SIG-M5 treated with dmso at 0.1 percent for 504 hours (cell line): ENCODE measurements at regions not wholly inside any gene's neighbourhood (a gene's known extent, or its start where the extent isn't known, plus 50 kb on each side); places are given as distances from the start of the nearest gene placed in this dataset.

Experiments
- DNase-seq: peaks from one replicate; lab custom pipeline; 2025; ENCODE audit not compliant: unreplicated experiment; lab: John Stamatoyannopoulos, UW

DNA sequence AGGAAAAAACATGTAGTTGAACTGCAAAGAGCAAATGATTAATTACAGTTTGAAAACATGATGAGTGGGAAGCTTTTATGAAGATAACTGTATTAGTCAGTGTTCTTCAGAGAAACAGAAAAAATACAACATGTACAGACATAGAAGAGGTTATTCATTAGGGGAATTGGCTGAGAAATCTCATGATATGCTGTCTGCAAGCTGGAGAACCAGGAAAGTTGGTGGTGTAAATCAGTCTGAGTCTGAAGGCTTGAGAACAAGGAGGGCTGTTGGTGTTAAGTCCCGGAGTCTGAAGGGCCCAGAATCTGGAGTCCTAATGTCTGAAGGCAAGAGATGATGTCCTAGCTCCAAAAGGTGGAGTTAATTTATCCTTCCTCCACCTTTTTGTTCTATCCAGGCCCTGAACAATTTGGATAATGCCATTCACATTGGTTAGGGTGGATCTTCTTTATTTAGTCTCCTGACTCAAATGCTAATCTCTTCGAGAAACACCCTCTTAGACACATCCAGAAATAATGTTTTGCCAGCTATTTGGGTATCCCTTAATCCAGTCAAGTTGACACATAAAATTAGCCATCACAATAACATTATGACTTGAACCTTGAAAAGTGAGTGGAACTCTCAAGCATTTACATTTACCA, 672.9 kb upstream of the PTBP2 start:
- no peak for DNase-seq

DNA sequence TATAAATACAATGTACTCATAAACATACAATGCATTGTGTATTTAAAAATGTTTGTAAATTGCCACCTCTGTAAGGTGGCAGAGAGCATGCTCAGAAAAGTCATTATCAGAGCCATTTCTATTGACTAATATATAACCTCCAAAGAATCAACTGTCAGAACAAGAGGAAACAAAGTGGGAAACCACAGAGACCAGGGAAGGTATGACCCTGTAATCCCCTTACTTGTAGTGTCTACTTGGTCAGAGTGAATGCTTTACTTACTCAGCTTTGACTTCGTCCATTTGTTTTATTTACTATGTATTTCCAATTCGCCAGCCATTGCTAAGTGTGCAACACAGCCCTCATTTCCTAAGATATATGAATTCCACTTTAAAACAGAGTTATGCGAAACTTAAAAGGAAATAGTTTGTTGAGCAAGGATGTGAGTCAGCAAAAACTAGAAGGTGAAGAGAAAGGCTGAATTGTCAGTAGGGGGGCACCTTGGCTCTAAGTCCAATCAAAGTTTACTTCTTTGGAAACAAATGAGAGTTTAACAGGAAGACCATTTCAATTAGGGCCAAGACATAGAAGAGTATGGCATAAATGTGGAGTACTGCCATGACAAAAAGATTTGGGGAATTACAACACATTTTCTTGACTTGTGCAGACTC, 671.7 kb upstream of the PTBP2 start:
- no peak for DNase-seq

DNA sequence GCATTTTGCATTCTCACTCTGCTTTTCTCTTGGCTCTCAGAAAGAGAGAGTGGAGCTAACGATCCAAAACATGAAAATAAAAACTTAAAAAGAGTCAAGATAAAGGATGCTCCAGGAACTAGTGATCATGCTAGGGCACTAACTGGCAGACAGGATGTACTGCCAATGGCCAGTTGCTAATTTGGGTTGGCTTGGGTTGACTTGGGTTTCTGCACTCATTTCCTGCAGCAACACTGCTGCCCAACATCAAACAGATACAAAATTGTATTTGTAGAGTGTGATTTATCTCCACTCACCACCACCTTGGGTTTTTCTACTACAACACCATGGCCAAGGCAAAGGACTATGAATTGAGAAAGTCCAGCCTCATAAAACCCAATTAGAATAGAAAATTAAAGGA, 662.3 kb upstream of the PTBP2 start:
- DNase-seq, result no peak

DNA sequence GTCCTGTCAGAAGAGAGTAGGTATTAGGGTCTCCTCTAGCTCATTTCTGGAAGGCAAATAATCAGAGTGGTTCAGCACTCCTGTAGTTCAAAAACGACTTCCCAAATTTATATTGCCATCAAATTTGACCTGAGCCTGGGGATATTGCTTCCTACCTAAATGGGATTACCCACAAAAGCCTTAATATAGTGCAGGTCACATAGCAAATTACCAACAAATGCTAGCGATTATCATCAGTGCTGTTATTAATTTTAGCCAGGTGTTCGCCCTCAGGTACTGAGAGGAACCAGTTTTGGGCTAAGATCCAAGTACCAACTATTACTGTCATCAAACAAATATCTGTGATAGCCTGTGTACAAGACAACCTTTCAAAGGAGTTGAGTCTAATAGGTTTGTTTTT, 661.8 kb upstream of the PTBP2 start:
- DNase-seq, result no peak

DNA sequence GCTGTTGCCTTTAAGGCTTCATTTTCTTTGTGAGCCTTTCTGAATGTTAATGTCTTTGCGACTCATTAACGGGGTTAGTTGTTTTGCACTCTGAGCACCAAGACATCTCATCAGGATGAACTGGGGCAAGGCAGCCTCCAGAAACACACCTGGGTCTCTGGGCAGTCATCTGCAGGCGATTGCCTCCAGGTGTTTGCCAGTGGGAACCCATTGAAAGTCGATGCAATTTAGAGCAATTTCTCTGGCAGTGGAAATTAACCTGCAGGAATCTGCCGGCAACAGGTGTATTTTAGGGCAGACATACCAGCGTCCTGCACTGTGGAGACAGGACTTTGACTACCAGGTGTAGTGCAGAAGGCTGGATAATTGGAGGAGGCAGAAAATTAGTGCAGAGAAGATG, 661.0 kb upstream of the PTBP2 start:
- DNase-seq, result no peak

DNA sequence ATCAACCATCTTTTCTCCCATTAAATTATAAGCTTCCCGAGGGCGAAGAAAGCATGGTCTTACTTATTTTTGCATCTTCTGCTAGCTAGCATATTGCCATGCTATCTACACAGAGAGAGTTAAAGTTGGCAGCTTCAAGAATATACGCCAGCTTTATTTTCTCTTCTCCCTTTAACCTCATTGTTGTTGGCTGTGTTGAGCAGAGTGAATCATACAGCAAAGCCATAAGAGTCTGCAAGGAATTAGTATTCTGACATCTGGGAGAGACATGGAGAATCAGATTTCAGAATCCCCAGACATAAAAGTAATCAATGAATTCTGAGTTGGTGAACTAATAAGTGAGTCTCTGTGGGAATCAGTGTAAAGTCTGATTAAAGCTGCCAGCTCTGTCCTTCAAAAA, 649.6 kb upstream of the PTBP2 start:
- no peak for DNase-seq

DNA sequence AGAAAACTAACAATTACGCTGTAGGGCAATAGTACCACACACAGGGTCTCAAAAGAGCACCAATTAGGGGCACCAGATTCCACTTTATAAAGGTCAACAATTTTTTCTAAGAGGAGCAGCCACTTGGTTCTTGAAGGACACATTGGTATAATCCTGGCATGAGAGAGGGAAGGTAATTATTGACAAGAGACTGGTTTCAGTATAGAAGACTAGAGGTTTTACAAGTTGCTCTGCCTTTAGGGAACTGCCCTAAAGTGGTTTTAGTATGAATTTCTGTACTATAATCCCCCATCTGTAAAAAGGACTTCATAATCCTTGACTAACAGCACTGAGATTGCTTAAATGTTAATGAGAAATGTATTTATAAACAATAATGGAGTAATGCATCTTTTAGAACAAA, 648.5 kb upstream of the PTBP2 start:
- DNase-seq, result no peak

DNA sequence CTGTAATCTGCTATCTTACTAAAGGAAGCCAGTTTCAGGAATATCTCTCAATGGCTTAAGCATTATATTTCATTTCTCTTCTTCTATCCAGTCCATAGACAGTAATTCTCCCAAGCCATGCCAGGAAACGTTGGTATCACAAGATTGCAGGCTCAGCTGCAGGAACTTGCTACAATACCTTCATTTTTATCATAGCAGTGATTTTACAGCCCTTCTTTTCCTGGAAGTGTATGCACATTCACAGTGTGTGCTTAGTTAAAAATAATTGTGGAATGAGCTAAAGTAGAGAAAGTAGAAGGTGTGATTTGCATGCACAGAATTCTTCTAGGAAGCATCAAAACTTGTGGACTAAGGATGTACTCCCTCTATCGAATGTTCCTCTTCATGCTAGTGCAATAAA, 647.2 kb upstream of the PTBP2 start:
- DNase-seq, result no peak

DNA sequence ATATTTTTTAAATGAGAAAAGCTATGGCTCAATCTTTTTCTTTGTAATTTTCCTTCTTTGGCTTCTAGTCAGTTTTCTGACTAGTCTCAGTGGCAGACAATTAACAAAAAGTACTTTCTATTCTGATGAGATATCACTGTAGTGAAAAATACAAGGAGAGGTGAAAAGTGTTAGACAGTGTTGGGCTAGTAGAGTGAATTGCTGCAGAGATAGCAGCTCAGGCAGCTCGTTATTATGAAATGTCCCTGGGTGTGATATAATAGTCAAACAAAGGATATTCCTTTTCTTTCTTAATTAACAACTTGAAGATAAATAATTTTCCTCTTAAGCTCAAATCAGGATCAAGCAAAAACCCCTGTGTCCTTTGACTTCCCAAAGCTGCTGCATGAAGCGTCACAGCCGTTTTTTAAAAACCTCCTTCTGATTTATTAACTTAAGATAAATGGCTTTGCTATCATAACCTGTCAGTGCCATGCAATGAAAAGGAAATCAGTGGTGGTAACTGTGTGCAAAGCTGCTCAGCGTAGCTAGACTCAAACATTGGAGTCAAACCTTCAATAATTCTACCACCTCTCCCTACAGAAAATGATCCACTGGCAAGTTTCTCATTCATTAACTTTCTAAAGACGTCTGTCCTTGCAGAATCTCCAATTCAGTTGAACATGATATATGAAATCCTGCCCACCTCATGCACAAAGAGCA, 646.6 kb upstream of the PTBP2 start:
- DNase-seq, result no peak

DNA sequence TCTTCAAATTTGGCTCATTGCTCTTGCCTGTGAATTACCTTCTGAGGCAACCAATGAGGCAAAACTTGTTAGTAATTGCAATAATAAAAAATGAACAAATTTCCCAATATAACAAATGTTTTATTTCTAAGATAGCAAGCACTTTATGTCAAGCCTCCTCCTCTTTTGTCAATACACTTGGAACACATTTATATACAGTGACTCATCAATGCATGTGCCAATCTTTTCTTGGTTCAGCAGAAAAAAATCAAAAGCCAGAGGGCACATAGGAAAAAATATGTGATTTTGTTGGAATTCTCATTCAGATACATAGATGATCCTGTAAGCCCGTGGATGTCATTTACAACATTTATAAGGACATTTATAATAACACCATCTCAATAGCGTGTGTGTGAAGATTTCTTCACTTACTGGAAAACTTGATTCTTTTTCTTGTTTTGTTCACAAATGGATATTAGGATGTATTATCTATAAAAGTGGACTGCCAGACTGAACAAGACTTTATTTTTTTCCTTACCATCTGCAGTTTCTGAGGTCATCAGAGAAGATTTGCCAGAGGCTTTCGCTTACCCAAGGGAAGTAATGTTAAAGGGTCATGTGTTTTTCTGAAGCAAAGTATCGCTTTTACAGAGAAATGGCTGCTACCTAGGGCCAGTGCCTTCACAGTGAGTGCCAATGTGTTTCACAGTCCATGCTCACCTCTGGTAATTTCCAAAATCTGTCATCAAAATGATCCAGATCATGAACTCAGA, 645.7 kb upstream of the PTBP2 start:
- no peak for DNase-seq

DNA sequence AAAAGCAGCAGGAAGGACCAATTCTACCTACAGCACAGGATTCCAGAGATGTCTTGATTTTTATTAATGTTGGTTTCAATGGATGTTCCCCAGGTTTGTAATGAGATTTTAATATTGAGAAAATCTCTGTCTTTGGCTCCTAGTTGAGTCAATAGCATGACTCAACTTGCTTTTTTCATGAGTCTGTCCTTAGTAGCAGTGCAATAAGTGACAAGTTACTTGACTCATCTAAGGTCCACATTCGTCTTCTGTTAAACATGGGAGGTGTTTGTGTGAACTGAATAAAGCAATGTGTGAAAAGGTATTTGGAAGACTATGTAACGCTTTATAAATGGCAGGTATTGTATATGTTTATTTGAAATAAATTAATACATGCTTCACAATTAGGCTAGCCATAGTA, 645.0 kb upstream of the PTBP2 start:
- no peak for DNase-seq

DNA sequence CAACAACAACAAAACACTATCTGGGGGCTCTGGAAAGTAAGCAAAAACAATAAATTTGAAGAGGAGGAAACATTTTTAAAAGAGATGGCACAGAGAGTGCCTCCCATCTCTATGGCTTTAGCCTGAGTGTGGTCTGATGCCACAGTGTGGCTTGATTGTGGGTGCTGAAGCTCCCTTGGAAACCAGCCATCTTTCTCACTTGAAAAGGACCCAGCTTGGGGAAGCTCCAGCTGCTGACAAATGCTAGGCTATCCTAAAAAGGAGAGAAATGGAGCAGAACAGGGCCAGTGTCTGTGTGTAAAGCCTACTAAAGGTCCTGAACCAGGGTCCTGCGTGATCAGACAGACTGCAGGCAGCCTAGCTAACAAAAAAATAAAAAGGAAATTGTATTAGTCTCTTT, 642.0 kb upstream of the PTBP2 start:
- DNase-seq, result no peak

DNA sequence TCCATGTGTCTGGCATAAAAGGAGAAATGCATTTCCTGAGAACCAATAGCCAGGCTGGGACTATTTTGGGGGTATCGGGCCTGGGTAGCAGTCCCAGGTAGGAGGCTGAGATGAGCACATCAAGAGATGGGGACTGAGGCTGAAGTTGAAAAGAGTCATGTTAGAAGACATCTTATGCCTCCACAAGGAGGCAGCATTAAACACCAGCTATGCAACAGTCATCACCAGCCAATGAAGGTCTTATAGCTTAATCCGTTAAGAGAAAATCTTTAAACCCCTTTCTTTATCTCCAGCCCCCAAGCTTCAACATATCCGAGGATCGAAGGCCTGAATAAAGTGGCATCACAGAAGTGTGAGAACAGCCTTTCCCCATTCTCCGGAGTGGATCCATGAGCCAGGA, 640.7 kb upstream of the PTBP2 start:
- no peak for DNase-seq

DNA sequence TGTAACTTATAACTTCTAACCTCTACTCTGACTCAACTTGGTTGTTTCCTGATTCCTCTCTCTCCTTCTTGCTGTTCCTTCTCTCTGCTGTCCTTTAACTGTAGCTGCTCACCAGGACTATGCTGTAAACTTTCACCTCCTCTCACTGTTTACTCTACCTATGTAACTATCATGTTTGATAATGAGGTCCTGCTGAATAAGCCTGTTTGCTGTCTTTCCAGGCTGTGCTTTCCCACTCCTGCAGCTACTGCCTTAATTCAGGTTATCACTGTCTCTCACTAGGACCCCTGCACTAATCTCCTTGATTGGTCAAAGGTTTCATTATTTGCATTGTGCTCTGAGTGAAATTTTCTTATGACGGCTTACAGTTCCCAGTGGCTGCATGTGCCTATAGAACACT, 633.9 kb upstream of the PTBP2 start:
- DNase-seq, result no peak

DNA sequence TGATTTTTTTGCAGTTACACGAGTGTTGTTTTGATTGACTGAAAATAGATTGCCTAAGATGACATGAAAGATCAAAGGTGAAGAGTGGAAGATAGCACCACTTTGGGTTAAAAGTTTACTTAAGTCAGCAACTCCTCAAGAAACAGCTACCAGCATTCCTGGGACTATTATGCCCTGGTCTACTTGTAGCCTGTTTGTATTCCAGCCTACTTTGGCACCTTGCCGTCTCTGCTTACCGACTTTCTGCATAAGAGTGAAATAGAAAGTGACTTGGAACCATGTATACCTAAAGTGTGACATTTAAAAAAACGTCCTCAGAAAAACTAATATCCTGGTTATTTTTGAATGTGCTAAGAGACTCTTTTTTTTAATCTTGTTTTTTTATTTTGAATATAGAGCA, 631.5 kb upstream of the PTBP2 start:
- DNase-seq, result no peak

DNA sequence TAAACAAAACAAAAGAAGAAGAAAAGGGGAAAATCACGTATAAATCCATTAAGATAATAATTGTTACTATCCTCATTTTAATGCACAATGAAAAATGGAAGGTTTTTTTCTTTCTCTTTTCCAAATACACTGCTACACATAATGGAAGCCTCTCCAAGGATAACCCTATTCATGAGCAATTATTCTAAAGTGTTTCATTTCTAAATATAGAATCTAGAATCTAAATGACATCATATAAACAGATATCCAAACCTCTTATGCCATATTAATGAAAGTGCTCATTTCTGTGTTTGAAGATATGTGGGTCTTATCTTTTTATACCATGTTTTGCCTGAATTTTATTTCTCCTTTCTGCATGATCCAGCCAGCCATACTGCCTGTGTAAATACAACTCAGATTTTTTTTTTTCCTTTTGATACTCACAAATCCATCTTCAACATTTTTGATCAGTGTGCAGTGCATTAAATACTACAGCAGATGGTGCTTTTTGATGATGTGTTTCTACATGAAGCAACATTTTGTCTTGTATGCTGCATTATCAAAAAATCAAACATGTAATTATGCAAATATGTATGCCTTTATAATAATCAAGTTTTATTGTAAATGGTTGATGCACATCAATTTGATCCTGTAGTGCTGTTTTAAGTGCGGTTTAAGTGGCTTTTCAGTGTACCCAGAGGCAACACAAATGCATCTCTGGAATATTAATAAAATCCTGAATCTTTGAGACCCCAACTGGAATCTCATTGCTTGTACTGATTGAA, 625.6 kb upstream of the PTBP2 start:
- no peak for DNase-seq

DNA sequence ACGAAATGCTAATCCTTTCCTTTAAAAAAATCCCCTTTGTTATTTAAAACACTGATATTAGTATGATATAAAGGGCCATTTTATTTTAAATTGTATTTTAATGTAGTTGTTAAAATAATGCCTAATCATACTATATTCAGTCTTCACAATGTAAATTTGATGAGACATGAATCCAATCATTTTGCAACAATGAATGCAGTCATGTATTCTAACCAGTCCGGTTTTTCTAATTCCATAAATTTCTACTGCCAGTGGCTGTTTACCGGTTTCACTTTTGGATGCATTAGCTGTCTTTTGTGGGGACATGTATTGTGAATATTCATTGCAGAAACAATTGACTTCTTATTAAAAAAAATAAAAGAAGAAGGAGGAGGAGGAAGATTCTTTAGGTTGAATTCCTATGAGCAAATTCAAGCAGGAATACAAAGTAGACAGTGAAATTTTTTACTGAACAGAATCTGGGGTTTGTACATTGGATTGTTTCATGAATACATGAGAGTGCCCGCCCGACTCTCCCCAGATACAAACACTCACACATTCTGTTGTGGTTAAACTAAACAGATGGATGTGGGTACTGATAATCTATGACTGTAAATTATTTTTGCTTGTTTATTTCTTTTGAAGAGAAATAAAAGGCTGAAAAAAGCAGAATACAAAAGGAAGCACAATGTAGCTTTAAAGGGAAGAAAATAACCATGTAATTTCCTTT, 624.8 kb upstream of the PTBP2 start:
- DNase-seq, result no peak

DNA sequence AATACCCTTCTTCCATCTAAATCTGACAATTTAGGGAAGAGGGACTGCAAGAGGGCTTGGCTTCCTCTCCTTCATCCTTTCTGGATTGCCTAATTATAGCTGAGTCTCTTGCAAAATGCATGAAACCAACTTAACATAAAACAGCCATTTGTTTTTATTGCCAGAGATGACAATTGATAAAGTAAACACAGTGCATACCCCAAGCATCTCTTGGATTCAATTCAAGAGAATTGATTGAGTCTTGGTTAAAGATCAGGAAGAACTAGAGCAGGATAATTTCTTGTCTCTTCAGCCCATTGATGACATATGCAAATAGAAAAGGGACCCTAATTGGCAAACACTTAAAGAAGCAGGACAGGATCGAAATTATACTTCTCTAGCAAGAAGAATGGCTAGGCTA, 617.1 kb upstream of the PTBP2 start:
- DNase-seq, result no peak

DNA sequence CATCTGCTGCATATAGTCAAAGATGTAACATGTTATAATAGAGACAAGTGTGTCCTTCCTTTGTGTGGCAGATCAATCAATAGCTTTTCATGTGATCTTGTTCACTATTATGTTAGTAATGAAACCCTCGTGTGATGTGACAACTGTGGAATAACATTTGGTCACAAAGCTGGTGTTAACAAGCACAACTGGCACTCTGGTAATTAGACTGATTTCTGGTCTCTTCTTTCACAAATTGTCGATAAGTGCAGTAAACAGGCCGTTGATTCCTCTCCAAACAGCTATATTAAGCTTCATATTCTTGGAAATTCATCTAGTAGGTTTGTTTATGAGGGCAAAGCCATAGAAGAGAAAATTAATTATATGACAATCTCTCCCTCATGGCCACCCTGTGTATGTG, 616.7 kb upstream of the PTBP2 start:
- no peak for DNase-seq

DNA sequence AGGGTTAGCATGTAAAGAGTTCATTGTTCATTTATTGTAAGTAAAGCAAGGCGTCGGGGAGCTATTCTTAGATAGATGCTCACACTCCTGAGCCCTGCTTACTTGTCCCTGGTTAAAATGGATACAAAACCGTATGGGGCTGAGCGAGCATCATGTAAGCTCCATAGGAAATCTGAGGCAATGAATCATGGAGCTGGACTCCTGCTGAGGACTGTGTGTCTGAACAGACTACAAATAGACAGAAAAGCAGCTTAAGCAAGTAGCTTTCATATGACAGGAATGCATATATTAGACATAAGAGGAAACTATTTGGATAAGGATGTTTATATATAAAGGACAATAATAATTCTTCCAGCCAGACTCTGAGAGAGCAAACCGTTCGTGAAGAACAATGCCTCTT, 604.9 kb upstream of the PTBP2 start:
- DNase-seq, result no peak

DNA sequence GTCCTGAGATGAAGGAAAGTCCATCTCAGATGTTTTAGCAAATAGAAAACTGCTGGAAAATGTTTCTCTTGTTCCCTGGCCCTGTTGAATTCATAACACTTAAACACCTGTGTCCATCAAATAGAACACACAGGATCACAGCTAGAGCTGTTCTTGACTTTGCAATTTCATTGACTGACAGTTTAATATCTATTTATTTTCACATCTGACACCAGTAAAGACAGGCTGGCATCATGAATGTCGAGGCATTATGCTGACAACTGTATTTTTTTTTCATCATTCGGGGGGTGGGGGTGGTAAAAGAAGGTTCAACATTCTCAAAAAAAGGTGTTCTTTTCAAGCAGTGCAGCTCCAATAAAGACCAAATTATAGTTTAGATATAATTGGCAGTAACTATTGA, 591.2 kb upstream of the PTBP2 start:
- DNase-seq, result no peak
